ENCODE measurements at regions not wholly inside any gene's neighbourhood (a gene's known extent, or its start where the extent isn't known, plus 50 kb on each side); places are given as distances from the start of the nearest gene placed in this dataset.

- Histone ChIP-seq H3K36me3 (no peaks in the 10 kb centered on the region), H3K4me3 (ENCODE audit: low read depth, low read length) (no peak overlapping the region), H3K27me3 (no peaks in the 10 kb centered on the region), H3K9me3 (no peaks in the 10 kb centered on the region), H3K4me1 (no peaks in the 10 kb centered on the region)
- no peak for DNase-seq
- no peak for TF ChIP-seq CTCF (IDR thresholded peaks at IDR 0.05; ENCODE audit: low read depth, low read length)
These were observed 276.3 kb downstream of the GPR37 start for GRCh38 chr7:124489082-124489819.

DNA sequence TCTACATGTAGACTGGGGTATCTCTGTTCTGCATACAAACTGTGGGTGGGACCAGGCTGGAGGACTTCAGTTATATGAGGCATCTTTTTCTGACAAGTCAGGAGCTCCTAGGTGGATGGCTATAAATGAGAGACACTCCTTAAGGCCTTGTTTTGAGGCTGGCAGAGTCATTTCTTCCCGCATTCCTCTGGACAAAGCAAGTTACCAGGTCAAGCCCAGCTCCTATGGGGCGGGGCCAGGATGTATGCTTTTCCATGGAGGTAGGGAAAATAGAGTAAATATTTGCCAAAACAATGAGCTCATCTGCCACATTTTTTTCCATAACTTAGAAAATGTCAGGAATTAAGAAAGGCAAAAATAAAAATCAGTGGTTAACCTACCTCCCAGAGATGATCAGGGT, 283.4 kb downstream of the GPR37 start:
- no peak overlapping the region for H3K4me3 ChIP-seq (ENCODE audit: low read depth, low read length)
- H3K36me3 ChIP-seq: no peaks in the 10 kb centered on the region
- no peak for DNase-seq
- no peaks in the 10 kb centered on the region for H3K4me1 ChIP-seq
- TF ChIP-seq CTCF (IDR thresholded peaks at IDR 0.05; ENCODE audit: low read depth, low read length): no peak
- no peaks in the 10 kb centered on the region for H3K9me3 ChIP-seq
- no peaks in the 10 kb centered on the region for H3K27me3 ChIP-seq

- no peak for DNase-seq
- Histone ChIP-seq H3K36me3 (no peaks in the 10 kb centered on the region), H3K4me3 (ENCODE audit: low read depth, low read length) (no peak overlapping the region), H3K9me3 (no peaks in the 10 kb centered on the region), H3K4me1 (no peaks in the 10 kb centered on the region), H3K27me3 (no peaks in the 10 kb centered on the region)
- no peak for TF ChIP-seq CTCF (IDR thresholded peaks at IDR 0.05; ENCODE audit: low read depth, low read length)
These were observed 284.7 kb downstream of the GPR37 start for GRCh38 chr7:124480821-124481290.

- TF ChIP-seq CTCF (IDR thresholded peaks at IDR 0.05; ENCODE audit: low read depth, low read length): no peak
- Histone ChIP-seq H3K27me3 (no peaks in the 10 kb centered on the region), H3K36me3 (no peaks in the 10 kb centered on the region), H3K9me3 (no peaks in the 10 kb centered on the region), H3K4me3 (ENCODE audit: low read depth, low read length) (no peak overlapping the region), H3K4me1 (no peaks in the 10 kb centered on the region)
- no peak for DNase-seq
These were observed 285.4 kb downstream of the GPR37 start for GRCh38 chr7:124480036-124480820.

DNA sequence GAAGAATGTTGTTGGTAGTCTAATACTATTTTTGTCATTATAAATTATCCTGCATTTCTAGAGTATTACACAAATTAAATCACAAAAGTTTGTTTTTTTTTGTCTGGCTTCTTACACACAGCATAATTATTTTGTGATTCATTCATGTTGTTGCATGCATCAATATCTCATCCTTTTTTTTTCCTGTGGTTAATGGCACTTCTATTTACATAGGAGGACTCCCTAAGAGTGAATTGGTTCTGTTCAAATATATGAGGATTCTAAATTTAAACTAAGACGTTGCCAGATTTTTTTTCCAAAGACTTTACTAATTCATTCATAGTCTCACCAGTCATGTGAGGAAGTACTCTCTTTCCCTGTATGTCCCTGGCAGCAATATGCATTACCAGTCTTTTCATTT, 303.3 kb downstream of the GPR37 start:
- no peak for DNase-seq
- H3K36me3 ChIP-seq: no peaks in the 10 kb centered on the region
- TF ChIP-seq CTCF (IDR thresholded peaks at IDR 0.05; ENCODE audit: low read depth, low read length): no peak
- no peaks in the 10 kb centered on the region for H3K4me1 ChIP-seq
- H3K27me3 ChIP-seq: no peaks in the 10 kb centered on the region
- no peaks in the 10 kb centered on the region for H3K9me3 ChIP-seq
- H3K4me3 ChIP-seq (ENCODE audit: low read depth, low read length): no peak overlapping the region

- Histone ChIP-seq H3K27me3 (no peaks in the 10 kb centered on the region), H3K4me1 (no peaks in the 10 kb centered on the region), H3K36me3 (no peaks in the 10 kb centered on the region), H3K4me3 (ENCODE audit: low read depth, low read length) (no peak overlapping the region), H3K9me3 (no peaks in the 10 kb centered on the region)
- no peak for TF ChIP-seq CTCF (IDR thresholded peaks at IDR 0.05; ENCODE audit: low read depth, low read length)
- no peak for DNase-seq
These were observed 305.0 kb downstream of the GPR37 start for GRCh38 chr7:124460555-124460954.
